HL-60 (cell line): ENCODE measurements at regions not wholly inside any gene's neighbourhood (a gene's known extent, or its start where the extent isn't known, plus 50 kb on each side); places are given as distances from the start of the nearest gene placed in this dataset.

Experiments
- DNase-seq, 2 experiments: peaks; one replicate each; pipeline ENCODE4 v3.0.0-alpha.2; 2010 to 2020; ENCODE audit warnings: low read depth in 1 of 2, low spot score in 1 of 2
- H3K27ac ChIP-seq: fragments of 250-450 bp; sonication (Bioruptor Pico); replicated peaks from 2 replicates; pipeline ENCODE4 v1.5.1; 2020; ENCODE audit warnings: mild to moderate bottlenecking, moderate library complexity
- H3K27me3 ChIP-seq: fragments of 250-450 bp; sonication (Bioruptor Pico); 2 replicates; pipeline ENCODE4 v1.5.1; 2021; ENCODE audit warnings: mild to moderate bottlenecking, moderate library complexity; ENCODE audit not compliant: insufficient read depth, poor library complexity, severe bottlenecking
- H3K4me3 ChIP-seq: replicated peaks from 2 replicates; pipeline ENCODE4 v1.5.1; 2011; ENCODE audit warnings: mild to moderate bottlenecking, control low read depth, low read length; ENCODE audit not compliant: insufficient read depth
- GABPA ChIP-seq: IDR thresholded peaks from 2 replicates; pipeline ENCODE4 v1.6.1; 2012; ENCODE audit warnings: low read depth
- POLR2AphosphoS5 ChIP-seq: IDR thresholded peaks from 2 replicates; pipeline ENCODE4 v1.6.1; 2012; ENCODE audit warnings: low read depth
- SPI1 ChIP-seq: IDR thresholded peaks from 2 replicates; pipeline ENCODE4 v1.6.1; 2012; ENCODE audit warnings: low read depth, mild to moderate bottlenecking, borderline replicate concordance
- TF ChIP-seq, protein P1 (sequence below): IDR thresholded peaks from one replicate; pipeline ENCODE4 v1.5.1; 2011; ENCODE audit warnings: low read length, control low read depth, inconsistent platforms; ENCODE audit not compliant: insufficient read depth
- TF ChIP-seq, protein P2 (sequence below): IDR thresholded peaks from 2 replicates; pipeline ENCODE4 v1.6.1; 2012; ENCODE audit warnings: low read depth; ENCODE audit not compliant: insufficient replicate concordance

DNA sequence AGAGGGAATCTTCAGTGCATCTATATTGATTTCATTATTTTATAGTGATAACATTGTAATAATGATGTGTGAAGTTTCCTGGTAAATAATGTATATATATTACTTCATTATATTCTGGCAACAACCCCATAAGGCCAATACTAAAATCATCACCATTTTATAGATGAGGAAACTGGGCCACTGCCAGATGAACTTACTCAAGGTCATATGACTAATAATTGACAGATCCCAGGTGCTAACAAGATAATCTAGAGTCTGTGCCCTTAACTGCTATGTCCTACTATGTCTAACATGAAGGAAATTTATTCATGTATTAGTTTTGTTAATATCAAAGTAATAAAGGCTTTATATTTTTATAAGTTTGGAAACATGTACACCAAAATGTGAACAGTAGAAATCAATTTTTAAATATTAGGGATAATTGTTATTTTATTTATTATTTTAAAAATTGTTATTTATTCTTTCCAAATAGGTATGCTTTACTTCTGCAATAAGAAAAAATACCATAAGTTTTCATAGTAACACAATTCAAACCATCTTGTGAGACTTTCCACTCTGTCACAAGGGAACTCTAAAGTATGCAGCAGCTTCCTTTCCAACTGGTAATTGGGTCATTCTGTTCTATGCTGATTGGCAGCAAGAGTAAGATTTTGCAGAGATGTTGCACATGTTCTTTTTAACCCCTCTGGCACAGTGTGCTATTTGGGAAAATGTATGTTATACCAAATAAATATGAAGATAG lies 90.8 kb upstream of the CMC1 start:
- Histone ChIP-seq H3K27me3 (no peaks in the 10 kb centered on the region), H3K4me3 (no peak overlapping the region), H3K27ac (no peak overlapping the region)
- no peak for DNase-seq
- TF ChIP-seq, protein P1, sequence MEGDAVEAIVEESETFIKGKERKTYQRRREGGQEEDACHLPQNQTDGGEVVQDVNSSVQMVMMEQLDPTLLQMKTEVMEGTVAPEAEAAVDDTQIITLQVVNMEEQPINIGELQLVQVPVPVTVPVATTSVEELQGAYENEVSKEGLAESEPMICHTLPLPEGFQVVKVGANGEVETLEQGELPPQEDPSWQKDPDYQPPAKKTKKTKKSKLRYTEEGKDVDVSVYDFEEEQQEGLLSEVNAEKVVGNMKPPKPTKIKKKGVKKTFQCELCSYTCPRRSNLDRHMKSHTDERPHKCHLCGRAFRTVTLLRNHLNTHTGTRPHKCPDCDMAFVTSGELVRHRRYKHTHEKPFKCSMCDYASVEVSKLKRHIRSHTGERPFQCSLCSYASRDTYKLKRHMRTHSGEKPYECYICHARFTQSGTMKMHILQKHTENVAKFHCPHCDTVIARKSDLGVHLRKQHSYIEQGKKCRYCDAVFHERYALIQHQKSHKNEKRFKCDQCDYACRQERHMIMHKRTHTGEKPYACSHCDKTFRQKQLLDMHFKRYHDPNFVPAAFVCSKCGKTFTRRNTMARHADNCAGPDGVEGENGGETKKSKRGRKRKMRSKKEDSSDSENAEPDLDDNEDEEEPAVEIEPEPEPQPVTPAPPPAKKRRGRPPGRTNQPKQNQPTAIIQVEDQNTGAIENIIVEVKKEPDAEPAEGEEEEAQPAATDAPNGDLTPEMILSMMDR, result no peak
- TF ChIP-seq GABPA, result no peak
- TF ChIP-seq, protein P2, sequence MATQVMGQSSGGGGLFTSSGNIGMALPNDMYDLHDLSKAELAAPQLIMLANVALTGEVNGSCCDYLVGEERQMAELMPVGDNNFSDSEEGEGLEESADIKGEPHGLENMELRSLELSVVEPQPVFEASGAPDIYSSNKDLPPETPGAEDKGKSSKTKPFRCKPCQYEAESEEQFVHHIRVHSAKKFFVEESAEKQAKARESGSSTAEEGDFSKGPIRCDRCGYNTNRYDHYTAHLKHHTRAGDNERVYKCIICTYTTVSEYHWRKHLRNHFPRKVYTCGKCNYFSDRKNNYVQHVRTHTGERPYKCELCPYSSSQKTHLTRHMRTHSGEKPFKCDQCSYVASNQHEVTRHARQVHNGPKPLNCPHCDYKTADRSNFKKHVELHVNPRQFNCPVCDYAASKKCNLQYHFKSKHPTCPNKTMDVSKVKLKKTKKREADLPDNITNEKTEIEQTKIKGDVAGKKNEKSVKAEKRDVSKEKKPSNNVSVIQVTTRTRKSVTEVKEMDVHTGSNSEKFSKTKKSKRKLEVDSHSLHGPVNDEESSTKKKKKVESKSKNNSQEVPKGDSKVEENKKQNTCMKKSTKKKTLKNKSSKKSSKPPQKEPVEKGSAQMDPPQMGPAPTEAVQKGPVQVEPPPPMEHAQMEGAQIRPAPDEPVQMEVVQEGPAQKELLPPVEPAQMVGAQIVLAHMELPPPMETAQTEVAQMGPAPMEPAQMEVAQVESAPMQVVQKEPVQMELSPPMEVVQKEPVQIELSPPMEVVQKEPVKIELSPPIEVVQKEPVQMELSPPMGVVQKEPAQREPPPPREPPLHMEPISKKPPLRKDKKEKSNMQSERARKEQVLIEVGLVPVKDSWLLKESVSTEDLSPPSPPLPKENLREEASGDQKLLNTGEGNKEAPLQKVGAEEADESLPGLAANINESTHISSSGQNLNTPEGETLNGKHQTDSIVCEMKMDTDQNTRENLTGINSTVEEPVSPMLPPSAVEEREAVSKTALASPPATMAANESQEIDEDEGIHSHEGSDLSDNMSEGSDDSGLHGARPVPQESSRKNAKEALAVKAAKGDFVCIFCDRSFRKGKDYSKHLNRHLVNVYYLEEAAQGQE, result no peak

GRCh38 chr3:28151207-28151550 lies 90.2 kb upstream of the CMC1 start:
- TF ChIP-seq, protein P2, result no peak
- TF ChIP-seq SPI1, result no peak
- TF ChIP-seq POLR2AphosphoS5, result no peak
- H3K27ac ChIP-seq, result no peak overlapping the region
- no peak for DNase-seq
- H3K27me3 ChIP-seq, result no peaks in the 10 kb centered on the region
- H3K4me3 ChIP-seq, result no peak overlapping the region

GRCh38 chr3:28151608-28152228 lies 89.7 kb upstream of the CMC1 start:
- TF ChIP-seq, protein P1, result no peak
- no peak for TF ChIP-seq POLR2AphosphoS5
- TF ChIP-seq SPI1, result no peak
- no peak for TF ChIP-seq GABPA
- TF ChIP-seq, protein P2, result no peak
- Histone ChIP-seq H3K27ac (no peak overlapping the region), H3K4me3 (no peak overlapping the region), H3K27me3 (no peaks in the 10 kb centered on the region)
- no peak for DNase-seq
